Neural progenitor cell (in vitro differentiated cells): ENCODE measurements at regions not wholly inside any gene's neighbourhood (a gene's known extent, or its start where the extent isn't known, plus 50 kb on each side); places are given as distances from the start of the nearest gene placed in this dataset.

Experiments used
- CTCF ChIP-seq: fragments of 200-600 bp; sonication (generic); IDR thresholded peaks from 2 replicates; pipeline ENCODE4 v1.5.1; 2017; ENCODE audit warnings: antibody characterized with exemption, mild to moderate bottlenecking
- EZH2 ChIP-seq: fragments of 200-600 bp; sonication (generic); IDR thresholded peaks from 2 replicates; pipeline ENCODE4 v1.6.1; 2017; ENCODE audit warnings: antibody characterized with exemption, mild to moderate bottlenecking, moderate library complexity

GRCh38 chr5:110894805-110895204 lies 156.0 kb downstream of the SLC25A46 start:
- no peak for TF ChIP-seq CTCF
- TF ChIP-seq EZH2, result no peak
